ELR (cell line): ENCODE measurements at regions not wholly inside any gene's neighbourhood (a gene's known extent, or its start where the extent isn't known, plus 50 kb on each side); places are given as distances from the start of the nearest gene placed in this dataset.
"Not testable (repeated sequence)": the region's sequence is repeated elsewhere in the genome, so short reads cannot be mapped to it uniquely, and the experiment has no call there.

Experiments used
- DNase-seq: peaks from one replicate; pipeline ENCODE4 v3.0.0-alpha.2; 2015; ENCODE audit warnings: low read depth

DNA sequence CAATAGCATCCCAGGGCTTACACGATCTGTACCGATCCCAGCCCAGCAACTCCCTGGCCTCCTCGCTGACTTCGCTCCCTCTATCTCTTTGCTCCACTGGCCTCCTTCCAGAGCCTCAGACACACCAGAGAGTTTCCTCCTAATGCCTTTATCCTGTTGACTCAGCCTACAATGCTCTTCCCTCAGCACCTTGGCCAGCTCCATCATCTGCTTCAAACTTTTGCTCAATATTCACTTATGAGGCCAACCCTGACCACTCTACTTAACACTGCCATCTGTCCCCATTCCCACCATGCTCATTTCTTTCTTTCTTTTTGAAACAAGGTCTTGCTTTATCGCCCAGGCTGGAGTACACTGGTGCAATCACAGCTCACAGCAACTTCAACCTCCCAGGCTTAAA is 180.9 kb downstream of the CEP170 start:
- not testable (repeated sequence) for DNase-seq

DNA sequence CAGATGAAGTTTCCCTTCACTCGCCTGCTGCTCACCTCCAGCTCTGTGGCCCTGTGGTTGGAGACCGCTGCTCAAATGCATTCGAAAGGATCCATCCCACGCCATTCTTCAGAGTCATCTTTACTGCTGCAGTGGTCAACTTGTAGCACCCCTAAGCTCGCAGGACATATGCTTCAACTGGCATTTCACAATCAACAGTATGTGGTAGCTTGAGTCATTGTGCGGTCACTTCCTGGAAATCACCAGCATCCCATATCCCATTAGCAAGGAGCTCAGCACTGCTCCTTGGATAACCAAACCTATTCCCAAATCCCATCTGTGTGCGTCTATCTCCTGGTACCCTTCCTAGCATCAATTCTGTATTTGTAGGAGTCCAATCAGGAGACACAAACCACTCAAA is 188.0 kb downstream of the CEP170 start:
- not testable (repeated sequence) for DNase-seq

DNA sequence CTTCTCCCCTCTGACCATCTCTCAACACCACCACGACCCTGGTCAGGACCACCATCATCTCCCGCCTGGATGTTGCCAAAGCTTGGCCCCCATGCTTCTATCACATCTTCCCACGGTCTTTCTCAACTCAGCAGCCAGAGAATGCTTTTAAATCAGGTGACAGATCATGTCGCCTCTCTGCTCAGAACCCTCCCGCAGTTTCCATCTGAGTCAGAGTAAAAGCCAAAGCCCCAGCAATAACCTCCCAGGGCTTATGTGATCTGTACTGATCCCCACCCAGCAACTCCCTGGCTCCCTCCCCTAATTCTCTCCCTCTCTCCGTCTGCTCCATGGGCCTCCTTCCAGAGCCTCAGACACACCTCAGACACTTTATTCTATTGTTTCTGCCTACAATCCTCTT is 193.1 kb downstream of the CEP170 start:
- peak; percentile 0 for DNase-seq

DNA sequence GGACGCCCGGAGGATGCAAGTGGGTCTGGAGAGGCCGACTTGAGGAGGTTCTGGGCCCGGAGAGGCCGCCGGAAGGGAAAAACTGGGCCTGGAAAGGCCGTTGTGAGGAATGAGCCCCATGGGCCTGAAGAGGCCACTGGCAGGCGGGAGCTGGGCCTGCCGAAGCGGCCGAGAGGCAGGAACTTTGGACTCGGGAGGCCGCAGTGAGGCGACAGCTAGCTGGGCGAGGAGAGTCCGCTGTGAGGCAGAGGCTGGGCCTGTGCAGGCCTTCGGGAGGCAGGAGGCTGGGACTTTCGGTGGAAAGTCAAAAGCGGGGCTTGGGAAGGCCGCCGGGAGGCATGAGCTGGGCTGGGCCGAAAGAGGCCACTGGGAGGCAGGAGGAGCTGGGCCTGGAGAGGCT is 199.6 kb downstream of the CEP170 start:
- not testable (repeated sequence) for DNase-seq

DNA sequence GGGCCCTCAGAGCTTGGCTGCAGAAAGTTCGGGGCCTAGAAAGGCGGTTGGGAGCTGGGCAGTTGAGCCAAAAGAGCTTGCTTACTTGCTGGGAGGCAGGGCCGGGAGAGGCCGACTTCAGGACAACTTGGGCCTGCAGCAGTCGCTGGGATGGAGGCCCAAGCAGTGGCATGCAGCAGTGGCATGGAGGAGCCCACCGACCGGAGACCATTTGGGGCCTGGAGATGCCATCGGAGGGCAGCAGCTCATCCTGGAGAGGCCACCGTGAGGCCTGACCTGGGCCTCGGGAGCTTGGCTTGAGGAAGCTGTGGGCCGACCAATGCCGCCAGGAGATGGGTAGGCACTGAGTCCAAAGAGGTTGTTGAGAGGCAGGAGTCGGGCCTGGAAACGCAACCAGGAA is 200.0 kb downstream of the CEP170 start:
- DNase-seq: not testable (repeated sequence)

DNA sequence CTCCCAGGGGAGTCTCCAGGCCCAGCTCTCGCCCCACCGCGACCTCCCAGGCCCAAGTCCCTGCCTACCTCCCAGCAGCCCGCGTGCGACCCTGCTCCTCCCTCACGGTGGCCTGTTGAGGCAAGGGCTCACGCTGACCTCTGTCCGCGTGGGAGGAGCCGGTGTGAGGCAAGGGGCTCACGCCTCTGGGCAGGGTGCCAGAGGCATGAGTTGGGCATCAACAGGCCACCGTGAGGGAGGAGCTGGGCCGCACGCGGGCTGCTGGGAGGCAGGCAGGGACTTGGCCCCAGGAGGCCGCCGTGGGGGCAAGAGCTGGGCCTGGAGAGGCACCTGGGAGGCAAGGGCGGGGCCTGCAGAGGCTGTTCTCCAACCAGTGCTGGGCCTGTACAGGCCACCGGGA is 200.4 kb downstream of the CEP170 start:
- DNase-seq: not testable (repeated sequence)

DNA sequence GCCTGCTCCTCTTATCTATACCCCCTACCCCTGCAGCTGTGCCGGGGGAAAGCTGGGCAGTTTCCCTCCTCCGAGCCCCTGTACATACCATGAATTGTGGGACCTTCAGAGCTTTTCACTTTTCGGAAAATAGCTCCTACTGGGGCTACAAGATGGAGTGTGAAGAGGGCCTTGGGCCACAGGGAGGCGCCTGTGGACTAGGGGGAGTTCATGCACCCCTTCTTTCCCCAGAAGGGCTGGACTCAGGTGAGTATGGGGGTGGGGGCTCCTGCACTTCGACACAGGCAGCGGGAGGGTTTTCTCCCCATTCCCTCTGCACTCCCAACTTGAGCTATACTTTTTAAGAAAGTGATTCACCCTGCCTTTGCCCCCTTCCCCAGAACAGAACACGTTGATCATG is 202.0 kb downstream of the CEP170 start:
- DNase-seq: not testable (repeated sequence)

DNA sequence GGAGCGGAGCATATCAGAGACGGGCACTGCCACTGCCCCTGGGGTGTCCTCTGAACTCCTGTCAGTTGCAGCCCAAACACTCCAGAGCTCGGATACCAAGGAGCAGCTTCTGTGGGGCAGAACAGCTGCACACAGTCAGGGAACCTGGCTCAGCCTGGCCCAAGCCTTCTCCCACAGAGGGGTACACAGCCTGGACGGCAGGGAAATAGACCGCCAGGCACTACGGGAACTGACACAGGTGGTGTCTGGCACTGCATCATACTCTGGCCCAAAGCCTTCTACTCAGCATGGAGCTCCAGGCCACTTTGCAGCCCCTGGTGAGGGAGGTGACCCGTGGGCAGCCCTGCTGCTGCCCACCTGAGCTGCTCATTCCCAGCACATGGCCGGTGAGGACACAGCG is 204.5 kb downstream of the CEP170 start:
- DNase-seq: not testable (repeated sequence)

DNA sequence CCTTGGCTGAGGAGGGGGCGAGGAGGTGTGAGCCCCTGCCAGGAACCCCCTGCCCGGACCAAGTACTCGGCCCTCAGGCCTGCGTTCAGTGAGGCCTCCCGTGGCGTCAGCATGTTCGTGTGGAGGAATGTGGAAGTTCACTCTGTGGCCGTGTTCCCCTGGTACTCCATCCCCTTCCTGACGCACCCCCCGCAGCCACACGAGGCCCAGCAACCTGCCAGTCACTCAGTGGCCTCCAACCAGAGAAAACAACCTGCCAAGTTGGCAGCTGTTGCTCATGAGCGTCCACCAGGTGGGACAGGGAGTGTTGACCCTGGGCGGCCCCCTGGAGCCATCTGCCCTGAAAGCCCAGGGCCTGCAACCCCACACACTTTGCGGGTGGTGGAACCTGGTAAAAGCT is 205.4 kb downstream of the CEP170 start:
- DNase-seq: not testable (repeated sequence)

DNA sequence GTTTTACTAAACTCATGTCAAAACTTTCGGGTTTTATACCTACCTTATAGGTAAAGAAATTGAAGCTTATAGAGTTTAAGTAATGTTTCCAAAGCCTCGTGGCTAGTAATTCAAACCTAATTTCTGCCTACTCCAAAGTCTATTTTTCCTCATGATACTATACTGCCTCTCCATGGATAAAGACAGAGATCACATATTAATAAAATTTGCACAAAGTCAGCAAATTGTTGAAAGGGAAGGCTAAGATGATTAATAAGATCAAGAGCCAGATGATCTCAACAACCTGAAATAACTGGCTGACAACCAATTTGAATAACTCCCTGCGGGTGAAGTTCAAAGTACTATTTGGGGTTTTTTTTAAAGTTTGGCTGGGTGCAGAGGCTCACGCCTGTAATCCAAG is 233.7 kb downstream of the CEP170 start:
- not testable (repeated sequence) for DNase-seq

DNA sequence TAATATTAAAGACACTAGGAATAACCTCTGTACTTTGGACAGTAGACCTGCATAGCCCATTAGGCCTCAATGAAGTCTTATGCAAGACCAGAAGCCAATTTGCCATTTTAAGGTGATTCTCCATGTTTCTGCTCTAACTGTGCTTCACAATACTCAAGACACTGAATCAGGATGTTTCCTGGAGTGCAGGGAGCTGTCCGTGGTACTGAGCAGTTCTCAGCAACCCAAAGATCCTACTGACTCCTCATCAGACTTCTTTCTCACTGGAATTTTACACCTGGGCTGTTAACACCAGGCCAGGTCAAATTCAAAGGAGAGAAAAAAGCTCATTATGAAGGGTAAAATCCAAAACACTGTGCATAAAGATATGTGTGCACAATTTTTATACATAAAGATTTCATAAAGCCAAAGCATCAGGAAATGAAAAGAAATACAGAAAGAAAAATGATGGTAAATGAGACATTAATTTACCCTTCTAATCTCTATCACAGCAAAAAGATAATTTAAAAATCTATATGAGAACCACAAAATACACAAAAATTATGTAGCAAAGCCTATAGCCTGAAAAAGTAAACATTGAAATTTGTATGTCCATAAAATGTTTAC is 235.9 kb downstream of the CEP170 start:
- not testable (repeated sequence) for DNase-seq

DNA sequence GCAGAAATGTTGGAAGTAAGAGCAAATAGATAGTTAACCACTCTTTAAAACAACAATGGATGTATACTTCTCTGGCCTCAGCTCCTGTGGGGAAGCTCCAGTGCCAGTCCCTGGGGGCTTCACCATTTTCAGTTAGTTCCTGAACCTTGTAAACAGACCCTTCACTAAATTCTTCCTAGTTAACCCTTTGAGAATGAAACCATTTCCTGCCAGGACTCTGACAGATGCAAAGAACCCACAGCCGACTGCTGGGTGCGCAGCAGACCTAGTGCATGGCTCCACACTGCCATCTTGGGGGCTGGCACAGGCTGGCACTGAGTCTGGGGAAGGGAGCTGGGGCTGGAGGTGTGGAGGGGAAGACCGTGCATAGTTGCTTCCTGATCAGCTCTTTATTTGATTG is 244.4 kb downstream of the CEP170 start:
- not testable (repeated sequence) for DNase-seq

DNA sequence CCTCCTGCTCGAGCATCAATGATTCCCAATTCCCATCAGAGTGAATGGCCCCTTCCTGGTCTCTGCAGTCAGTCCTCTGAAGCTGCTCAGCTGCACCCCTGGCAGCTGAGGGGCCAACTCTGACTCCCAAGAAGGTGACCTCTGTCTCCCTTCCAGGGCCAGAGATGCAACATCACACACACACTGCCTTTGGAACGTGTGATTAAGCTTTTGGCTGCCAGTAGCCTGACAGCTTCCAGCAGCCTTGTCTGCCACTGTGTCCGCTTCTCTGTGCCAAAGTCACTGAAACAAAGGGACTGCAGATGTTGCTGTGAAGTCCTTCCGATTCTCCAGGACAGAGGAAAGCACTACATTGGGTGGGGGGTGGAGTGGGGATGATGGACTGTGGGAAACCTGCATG is 254.1 kb downstream of the CEP170 start:
- DNase-seq: not testable (repeated sequence)

DNA sequence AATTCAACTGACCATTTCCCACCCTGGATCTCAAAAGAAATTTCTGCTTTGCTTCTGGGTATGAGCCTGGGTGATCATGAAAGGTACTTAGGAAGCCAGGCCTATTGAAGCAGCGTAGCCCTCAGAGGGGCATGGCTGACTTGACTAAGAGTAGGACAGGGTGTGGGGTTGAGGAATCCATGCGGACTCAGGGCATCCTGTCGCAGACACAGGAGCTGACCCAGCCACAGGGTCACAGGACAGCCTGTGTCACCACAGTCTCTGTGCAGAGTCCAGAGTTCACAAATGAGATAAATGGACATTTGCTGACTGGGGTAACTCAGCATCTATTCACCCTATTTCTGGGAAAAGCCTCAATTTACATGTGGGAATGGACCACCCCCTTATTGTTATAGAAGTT is 262.3 kb downstream of the CEP170 start:
- DNase-seq: not testable (repeated sequence)

DNA sequence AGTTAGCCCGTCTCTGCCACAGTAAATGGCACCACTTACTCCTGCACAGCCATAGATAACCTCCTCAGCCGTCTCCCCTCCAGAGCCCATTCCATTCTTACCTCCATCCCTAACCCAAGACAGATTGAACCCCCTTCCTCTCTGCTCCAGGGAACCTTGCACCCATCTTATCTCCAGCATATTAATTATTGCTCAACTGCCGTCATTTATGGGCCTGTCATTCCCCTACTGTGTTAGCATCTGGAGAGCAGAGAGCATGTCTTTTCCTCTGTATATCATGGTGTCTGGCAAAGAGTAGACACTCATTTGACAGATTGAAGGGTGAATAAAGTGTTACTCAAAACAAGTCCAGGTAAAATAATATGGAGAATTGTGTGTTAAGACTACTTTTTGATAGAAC is 270.0 kb downstream of the CEP170 start:
- not testable (repeated sequence) for DNase-seq

DNA sequence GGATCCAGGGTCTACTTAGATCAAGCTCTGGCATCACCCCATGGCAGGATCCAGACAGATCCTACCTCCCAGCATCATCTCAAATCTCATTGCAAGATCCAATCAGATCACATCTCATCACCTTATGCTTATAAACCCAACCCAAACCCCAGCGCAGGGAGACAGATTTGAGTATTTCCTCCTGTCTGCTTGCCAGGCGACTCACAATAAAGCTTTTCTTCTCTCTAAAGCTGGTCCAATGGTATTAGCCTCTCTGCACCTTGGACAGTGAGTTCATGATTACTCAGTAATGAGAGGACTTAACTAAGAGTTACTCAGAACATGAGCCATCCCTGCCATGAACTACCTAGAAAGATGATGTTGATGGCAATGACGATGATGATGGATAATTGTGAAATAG is 281.7 kb downstream of the CEP170 start:
- peak; percentile 40 for DNase-seq

DNA sequence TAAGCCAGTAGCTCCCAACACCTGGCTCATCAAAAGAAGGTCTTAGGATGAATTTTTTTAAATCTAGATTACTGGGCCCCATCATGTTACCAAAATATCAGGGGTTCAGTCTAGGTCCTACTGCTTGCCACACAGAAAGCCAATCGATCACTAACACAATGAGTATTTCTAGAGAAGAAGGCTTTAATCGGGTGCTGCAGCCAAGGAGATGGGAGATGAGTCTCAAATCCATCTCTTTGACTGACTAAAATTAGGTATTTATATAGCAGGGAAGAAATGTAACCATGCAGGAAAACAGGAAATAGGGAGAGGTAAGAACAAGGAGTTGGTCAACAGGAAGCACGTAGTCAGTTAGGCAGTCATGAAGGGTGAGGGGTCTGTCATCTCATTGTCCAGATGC is 288.2 kb downstream of the CEP170 start:
- no peak for DNase-seq

DNA sequence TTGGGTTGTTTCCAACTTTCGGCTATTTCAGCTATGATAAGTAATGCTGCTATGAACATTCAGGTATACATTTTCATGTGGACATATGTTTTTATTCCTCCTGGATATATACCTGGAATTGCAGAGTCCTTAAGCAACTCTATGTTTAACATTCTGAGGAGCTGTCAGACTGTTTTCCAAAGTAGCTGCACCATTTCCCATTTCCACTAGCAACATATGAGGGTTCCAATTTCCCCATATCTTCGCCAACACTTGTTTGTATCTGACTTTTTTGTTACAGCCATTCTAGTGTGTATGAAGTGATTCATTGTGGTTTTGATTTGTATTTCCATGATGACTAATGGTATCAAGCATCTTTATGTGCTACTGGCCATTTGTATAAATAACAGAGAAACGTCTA is 295.7 kb downstream of the CEP170 start:
- DNase-seq: peak; percentile 8

DNA sequence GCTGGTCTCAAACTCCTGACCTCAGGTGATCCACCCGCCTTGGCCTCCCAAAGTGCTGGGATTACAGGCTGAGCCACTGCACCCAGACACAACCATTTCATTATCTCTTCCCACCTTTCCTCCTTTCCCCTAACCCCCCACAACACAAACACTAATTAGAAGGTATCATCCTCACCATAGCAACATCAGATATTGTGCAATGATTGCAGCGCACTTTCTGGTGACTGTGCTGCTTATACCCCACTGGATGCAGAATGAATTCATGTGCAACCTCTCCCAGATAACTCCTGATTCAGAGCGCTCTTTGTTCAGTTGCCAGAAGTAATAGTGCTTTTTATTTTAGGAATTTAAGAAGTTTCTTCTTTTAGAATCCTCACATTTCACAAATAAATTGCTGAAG is 300.1 kb downstream of the CEP170 start:
- not testable (repeated sequence) for DNase-seq

DNA sequence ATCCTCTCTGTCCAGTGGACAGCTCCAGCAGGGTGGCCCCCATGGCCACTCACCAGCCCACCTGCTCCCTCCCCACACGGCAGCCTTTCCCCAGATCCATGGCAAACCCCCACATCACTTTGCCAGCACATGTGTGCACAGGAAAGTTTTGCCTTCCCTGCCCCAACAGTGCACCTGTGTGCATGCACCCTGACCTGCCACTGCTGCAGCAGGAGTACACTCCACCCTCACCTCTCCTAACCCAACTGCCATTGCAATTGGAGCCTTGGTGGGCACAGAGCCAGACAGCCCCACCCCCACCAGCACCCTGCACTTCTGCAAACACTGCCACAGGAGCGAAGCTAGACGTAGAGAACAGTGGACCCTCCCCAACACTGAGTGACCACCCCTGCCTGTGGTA is 308.9 kb downstream of the CEP170 start:
- DNase-seq: no peak

DNA sequence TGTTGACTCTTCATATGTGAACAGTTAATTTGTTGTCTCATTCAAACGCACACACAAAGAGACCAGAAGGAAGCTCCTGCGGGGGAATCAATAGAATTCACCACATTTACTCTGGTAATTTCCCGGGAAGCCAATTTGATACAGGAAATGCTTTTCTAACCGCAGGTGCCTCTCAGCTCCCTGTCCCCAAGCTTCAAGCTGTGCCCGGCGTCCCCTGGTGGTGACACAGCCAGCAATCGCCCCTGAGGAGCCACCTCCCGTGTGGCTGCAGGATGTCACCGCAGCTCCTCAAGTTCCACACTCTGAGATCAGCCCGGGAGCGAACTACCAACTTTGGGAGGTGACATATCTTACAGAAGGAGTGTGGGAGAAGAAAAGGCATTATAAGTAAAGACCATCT is 318.4 kb downstream of the CEP170 start:
- peak; percentile 1 for DNase-seq

DNA sequence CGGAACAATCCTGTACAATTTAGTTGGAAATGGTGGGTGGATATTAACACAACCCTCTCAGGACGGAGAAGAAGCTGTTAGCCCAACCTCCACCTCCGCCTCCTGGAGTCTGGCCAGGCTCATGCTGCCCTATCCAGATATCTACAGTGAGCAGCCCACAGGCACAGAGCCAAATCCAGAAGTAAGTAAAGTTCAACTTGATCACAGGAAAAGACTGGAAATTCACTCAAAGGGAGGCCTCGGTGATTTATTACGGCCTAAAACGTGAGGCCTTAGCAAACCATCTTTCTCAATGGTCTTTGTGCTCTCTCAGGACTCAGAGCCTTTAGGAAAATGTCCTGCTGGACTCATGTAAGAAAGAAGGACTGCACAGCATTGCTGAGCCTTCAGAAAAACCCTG is 330.4 kb downstream of the CEP170 start:
- not testable (repeated sequence) for DNase-seq

DNA sequence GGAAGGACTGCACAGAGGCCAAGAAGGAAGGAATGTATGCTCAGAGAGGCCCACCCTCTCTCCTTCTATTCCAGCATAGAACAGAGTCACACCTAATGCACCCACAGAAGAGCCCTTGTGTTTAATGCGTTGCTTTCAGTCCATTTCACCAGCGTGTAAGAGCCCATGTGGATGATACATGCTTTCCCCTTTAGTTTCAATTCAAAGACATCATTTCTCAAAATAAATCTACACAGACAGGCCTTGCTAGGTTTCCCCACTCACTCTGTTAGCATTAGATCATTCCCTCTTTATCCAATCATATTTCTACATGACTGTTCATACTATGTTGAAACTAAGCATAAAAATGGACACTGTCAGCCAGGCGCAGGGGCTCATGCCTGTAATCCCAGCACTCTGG is 331.5 kb downstream of the CEP170 start:
- DNase-seq: not testable (repeated sequence)

DNA sequence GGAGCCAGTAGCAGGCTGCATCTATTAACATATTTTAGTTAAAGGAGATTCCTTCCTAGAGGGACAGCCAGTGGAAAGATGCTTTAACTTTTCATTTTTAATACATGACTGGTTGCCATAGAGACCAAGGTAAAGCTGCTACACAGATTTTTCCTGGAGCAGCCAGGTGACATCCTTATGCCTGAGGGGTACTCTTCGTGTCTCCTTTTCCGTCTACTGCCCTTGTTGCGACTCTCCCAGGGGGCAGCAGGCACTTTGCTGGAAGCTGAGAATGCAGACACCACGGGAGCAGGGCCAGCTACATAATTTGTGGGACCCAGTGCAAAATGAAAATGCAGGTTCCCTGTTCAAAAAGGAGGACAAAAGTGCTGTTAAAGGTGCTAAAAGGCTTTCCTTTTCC is 340.4 kb downstream of the CEP170 start:
- not testable (repeated sequence) for DNase-seq

DNA sequence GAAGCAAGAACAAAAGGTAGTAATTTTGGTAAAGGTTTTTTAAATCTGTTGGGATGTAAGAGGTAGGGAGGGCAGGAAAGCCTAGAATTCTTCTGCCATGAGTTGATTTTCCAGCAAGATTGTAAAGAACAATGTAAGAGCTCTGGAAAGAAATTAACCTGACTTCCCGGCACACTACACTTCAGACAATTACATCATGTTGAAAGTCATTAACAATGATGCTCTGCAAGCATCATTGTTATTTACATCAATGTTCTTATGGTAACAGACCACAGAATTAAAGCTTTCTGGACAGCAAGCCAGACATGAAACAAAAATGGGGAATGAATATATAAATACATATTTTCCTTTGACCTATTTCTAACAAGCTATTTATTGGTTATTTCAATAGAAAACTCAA is 342.2 kb downstream of the CEP170 start:
- DNase-seq: not testable (repeated sequence)
